WTC11 (cell line): ENCODE measurements at regions not wholly inside any gene's neighbourhood (a gene's known extent, or its start where the extent isn't known, plus 50 kb on each side); places are given as distances from the start of the nearest gene placed in this dataset.

Experiments used
- ATAC-seq: fragments of 200-7000 bp; cut with Tn5 transposase; 2 replicates; pipeline ENCODE4 v1.10.0; 2021; ENCODE audit warnings: mild to moderate bottlenecking, moderate library complexity
- CTCF ChIA-PET: fragments of 300-600 bp; sonication (Branson Sonifier 250); formaldehyde crosslinking; loops from one replicate; lab custom pipeline; 2021; ENCODE audit warnings: antibody characterized with exemption; lab: Charles Lee
- POLR2A ChIA-PET: fragments of 350-600 bp; sonication (Branson Sonifier 250); formaldehyde crosslinking; loops from one replicate; lab custom pipeline; 2021; ENCODE audit warnings: antibody characterized with exemption; lab: Charles Lee
- DNase-seq: peaks from one replicate; pipeline ENCODE4 v3.0.0; 2021; ENCODE audit warnings: low spot score
- H3K27ac Mint-ChIP-seq: 2 replicates; pipeline ENCODE4 v1.8.0; 2021; ENCODE audit warnings: mixed read lengths
- H3K27me3 Mint-ChIP-seq: 2 replicates; pipeline ENCODE4 v1.8.0; 2021; ENCODE audit warnings: low read depth, mild to moderate bottlenecking, moderate library complexity, mixed read lengths
- H3K36me3 Mint-ChIP-seq: 2 replicates; pipeline ENCODE4 v1.8.0; 2021; ENCODE audit warnings: mixed read lengths
- H3K4me1 Mint-ChIP-seq: 2 replicates; pipeline ENCODE4 v1.8.0; 2022; ENCODE audit warnings: mixed read lengths
- H3K4me3 Mint-ChIP-seq: 2 replicates; pipeline ENCODE4 v1.8.0; 2021; ENCODE audit warnings: mild to moderate bottlenecking, moderate library complexity, mixed read lengths
- H3K9me3 Mint-ChIP-seq: 2 replicates; pipeline ENCODE4 v1.8.0; 2021; ENCODE audit warnings: mixed read lengths
- ATF2 ChIP-seq: sonication (generic); formaldehyde crosslinking; IDR thresholded peaks from 2 replicates; pipeline ENCODE4 v1.8.1; 2022; ENCODE audit warnings: low read depth, missing genetic modification reagents, borderline replicate concordance
- CDX4 ChIP-seq: fragments of 250-450 bp; sonication (Bioruptor Pico); IDR thresholded peaks from 2 replicates; pipeline ENCODE4 v1.9.0; 2021; ENCODE audit warnings: moderate library complexity, mild to moderate bottlenecking, inconsistent platforms, borderline replicate concordance
- CREB1 ChIP-seq: sonication (generic); formaldehyde crosslinking; IDR thresholded peaks from 2 replicates; pipeline ENCODE4 v1.8.0; 2023; ENCODE audit warnings: mild to moderate bottlenecking, missing genetic modification reagents
- ETV6 ChIP-seq: sonication (generic); formaldehyde crosslinking; IDR thresholded peaks from 2 replicates; pipeline ENCODE4 v1.8.1; 2022; ENCODE audit warnings: mild to moderate bottlenecking, missing genetic modification reagents
- FOXJ3 ChIP-seq: sonication (generic); formaldehyde crosslinking; IDR thresholded peaks from 2 replicates; pipeline ENCODE4 v1.9.0; 2021; ENCODE audit warnings: missing genetic modification reagents, mild to moderate bottlenecking, borderline replicate concordance
- FOXK1 ChIP-seq: sonication (generic); formaldehyde crosslinking; IDR thresholded peaks from 2 replicates; pipeline ENCODE4 v1.8.0; 2022; ENCODE audit warnings: mild to moderate bottlenecking, moderate library complexity, missing genetic modification reagents
- GABPB1 ChIP-seq: sonication (generic); formaldehyde crosslinking; IDR thresholded peaks from 2 replicates; pipeline ENCODE4 v1.8.1; 2023; ENCODE audit warnings: mild to moderate bottlenecking, missing genetic modification reagents
- GRHL2 ChIP-seq: fragments of 250-450 bp; sonication (Bioruptor Pico); IDR thresholded peaks from 2 replicates; pipeline ENCODE4 v1.8.0; 2022; ENCODE audit warnings: mild to moderate bottlenecking, moderate library complexity; ENCODE audit not compliant: insufficient replicate concordance, severe bottlenecking
- NFE2L1 ChIP-seq: sonication (generic); formaldehyde crosslinking; IDR thresholded peaks from 2 replicates; pipeline ENCODE4 v1.8.1; 2023; ENCODE audit warnings: missing genetic modification reagents
- RELA ChIP-seq: sonication (generic); formaldehyde crosslinking; IDR thresholded peaks from 2 replicates; pipeline ENCODE4 v1.8.1; 2022; ENCODE audit warnings: missing genetic modification reagents, mild to moderate bottlenecking, borderline replicate concordance
- RORB ChIP-seq: fragments of 250-450 bp; sonication (Bioruptor Pico); IDR thresholded peaks from 2 replicates; pipeline ENCODE4 v1.9.0; 2021; ENCODE audit warnings: mild to moderate bottlenecking
- TCF7 ChIP-seq: sonication (generic); formaldehyde crosslinking; IDR thresholded peaks from 2 replicates; pipeline ENCODE4 v1.8.0; 2022; ENCODE audit warnings: mild to moderate bottlenecking, low read depth, missing genetic modification reagents, moderate library complexity
- TEAD4 ChIP-seq: sonication (generic); formaldehyde crosslinking; IDR thresholded peaks from 2 replicates; pipeline ENCODE4 v1.8.0; 2022; ENCODE audit warnings: mild to moderate bottlenecking, missing genetic modification reagents
- ZNF219 ChIP-seq: sonication (generic); formaldehyde crosslinking; IDR thresholded peaks from 2 replicates; pipeline ENCODE4 v1.8.0; 2023; ENCODE audit warnings: missing genetic modification reagents, mild to moderate bottlenecking, borderline replicate concordance
- ZNF281 ChIP-seq: sonication (generic); formaldehyde crosslinking; IDR thresholded peaks from 2 replicates; pipeline ENCODE4 v1.8.0; 2023; ENCODE audit warnings: mild to moderate bottlenecking, missing genetic modification reagents
- ZNF317 ChIP-seq: sonication (generic); formaldehyde crosslinking; IDR thresholded peaks from 2 replicates; pipeline ENCODE4 v1.8.1; 2023; ENCODE audit warnings: low read depth, mild to moderate bottlenecking, moderate library complexity, missing genetic modification reagents, borderline replicate concordance
- ZNF396 ChIP-seq: fragments of 250-450 bp; sonication (Bioruptor Pico); IDR thresholded peaks from 2 replicates; pipeline ENCODE4 v1.8.0; 2021; ENCODE audit warnings: mild to moderate bottlenecking, moderate library complexity, borderline replicate concordance
- ZSCAN18 ChIP-seq: fragments of 250-450 bp; sonication (Bioruptor Pico); IDR thresholded peaks from 2 replicates; pipeline ENCODE4 v2.1.2; 2022; ENCODE audit warnings: mild to moderate bottlenecking, moderate library complexity

DNA sequence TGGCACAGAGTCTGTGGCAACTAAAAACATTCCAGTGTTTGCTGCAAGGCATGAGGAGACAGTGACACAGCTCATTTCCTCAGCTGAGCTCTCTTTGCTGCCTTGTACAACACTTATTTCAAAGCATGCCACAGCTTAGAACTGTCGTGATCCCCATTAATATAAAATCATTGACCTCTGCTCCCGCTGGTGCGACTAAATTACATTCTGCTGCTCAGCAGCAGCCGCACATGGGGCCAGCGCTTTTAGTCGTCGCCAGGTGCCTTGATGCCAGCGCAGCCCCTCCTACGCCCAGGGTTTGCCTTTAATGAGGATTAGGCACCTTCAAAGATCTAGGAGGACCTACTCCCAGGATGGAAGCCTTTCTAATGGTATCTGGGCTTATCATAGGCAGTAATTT is 717.9 kb upstream of the POU3F2 start:
- no peak overlapping the region for H3K4me3 Mint-ChIP-seq
- H3K9me3 Mint-ChIP-seq, result no peaks in the 10 kb centered on the region
- no peak for DNase-seq
- ChIA-PET POLR2A (interaction anchor here (0.5 kb wide), 1 partner anchor 132 kb away, joined by 3 read pairs; no protein-coding TSS in a partner anchor), CTCF (no interaction called here)
- TF ChIP-seq FOXK1, result no peak
- TF ChIP-seq ZNF396 (CRISPR knock-in tag), result no peak
- no peak for TF ChIP-seq TEAD4
- TF ChIP-seq NFE2L1 (CRISPR knock-in tag), result no peak
- no peak for TF ChIP-seq GRHL2 (CRISPR knock-in tag)
- TF ChIP-seq ZNF281 (CRISPR knock-in tag), result no peak
- TF ChIP-seq ZNF219 (CRISPR knock-in tag), result no peak
- no peak for TF ChIP-seq ATF2 (CRISPR knock-in tag)
- TF ChIP-seq RELA (CRISPR knock-in tag), result no peak
- TF ChIP-seq CDX4 (CRISPR knock-in tag), result no peak
- no peak for TF ChIP-seq CREB1 (CRISPR knock-in tag)
- no peak for TF ChIP-seq ETV6 (CRISPR knock-in tag)
- TF ChIP-seq RORB, result no peak
- no peak for TF ChIP-seq FOXJ3 (CRISPR knock-in tag)
- TF ChIP-seq ZNF317, result no peak
- ATAC-seq, result no peak; the same call in 1 of the 2 replicates
- H3K27ac Mint-ChIP-seq, result no peak overlapping the region
- H3K4me1 Mint-ChIP-seq, result peaks cover 27% of the 10 kb centered on the region
- no peaks in the 10 kb centered on the region for H3K36me3 Mint-ChIP-seq
- H3K27me3 Mint-ChIP-seq, result no peaks in the 10 kb centered on the region

DNA sequence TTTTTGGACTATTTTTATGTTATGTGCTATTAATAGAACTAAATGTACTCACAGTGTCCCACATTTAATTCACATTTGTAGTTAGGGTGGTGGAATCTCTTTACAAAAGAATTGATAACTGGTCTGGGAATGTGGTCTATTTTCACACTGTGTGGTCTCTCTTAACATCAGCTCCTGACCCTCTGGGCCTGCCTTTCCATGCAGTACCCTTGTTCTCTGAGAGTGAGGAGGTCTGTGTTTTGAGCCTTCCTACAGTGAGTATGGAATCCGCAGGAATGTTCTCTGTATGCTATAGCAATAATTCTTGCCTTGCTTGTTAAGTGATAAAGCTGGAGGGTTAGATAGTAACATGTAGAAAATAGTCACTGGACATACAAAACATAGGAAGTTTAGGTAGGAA is 717.3 kb upstream of the POU3F2 start:
- TF ChIP-seq GABPB1 (CRISPR knock-in tag) (no peak), TCF7 (CRISPR knock-in tag) (no peak), ZSCAN18 (CRISPR knock-in tag) (no peak)
- Mint-ChIP-seq H3K9me3 (no peaks in the 10 kb centered on the region), H3K4me3 (no peak overlapping the region), H3K36me3 (no peaks in the 10 kb centered on the region), H3K27me3 (no peaks in the 10 kb centered on the region), H3K27ac (no peak overlapping the region), H3K4me1 (peaks cover 27% of the 10 kb centered on the region)
- CTCF ChIA-PET, result no interaction called here
- peak; percentile 70 for ATAC-seq
- DNase-seq, result no peak
- POLR2A ChIA-PET, result no interaction called here
